ENCODE measurements at regions not wholly inside any gene's neighbourhood (a gene's known extent, or its start where the extent isn't known, plus 50 kb on each side); places are given as distances from the start of the nearest gene placed in this dataset.
"Not testable (repeated sequence)": the region's sequence is repeated elsewhere in the genome, so short reads cannot be mapped to it uniquely, and the experiment has no call there.

- DNase-seq (ENCODE audit: low read depth) = no peak
Observed at GRCh38 chr6:48512390-48512789, 401.4 kb upstream of the PTCHD4 start.

GRCh38 chr6:48511378-48511777 is 400.4 kb upstream of the PTCHD4 start:
- DNase-seq (ENCODE audit: low read depth) = no peak

DNA sequence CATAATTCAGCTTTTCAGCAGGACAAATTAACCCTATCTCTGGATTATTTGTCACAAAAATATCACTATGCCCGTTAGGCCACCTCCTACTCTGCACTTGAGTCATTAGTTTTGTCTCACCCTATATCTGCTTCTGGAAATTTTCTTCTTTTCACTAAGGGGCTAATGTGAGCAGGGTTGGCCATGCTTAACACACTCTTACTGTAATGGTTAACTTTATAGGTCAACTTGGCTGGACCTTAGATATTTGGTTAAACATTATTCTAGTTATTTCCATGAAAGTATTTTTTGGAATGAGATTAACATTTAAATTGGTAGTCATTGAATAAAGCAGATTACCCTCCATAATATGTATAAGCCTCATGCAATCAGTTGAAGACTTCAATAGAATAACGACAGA is 394.6 kb upstream of the PTCHD4 start:
- no peak for DNase-seq (ENCODE audit: low read depth)

DNA sequence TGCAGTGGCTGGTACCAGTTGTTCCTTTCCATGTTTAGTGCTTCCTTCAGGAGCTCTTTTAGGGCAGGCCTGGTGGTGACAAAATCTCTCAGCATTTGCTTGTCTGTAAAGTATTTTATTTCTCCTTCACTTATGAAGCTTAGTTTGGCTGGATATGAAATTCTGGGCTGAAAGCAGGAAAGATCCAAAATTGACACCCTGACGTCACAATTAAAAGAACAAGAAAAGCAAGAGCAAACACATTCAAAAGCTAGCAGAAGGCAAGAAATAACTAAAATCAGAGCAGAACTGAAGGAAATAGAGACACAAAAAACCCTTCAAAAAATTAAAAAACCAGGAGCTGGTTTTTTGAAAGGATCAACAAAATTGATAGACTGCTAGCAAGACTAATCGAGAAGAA is 382.4 kb upstream of the PTCHD4 start:
- DNase-seq (ENCODE audit: low read depth) = not testable (repeated sequence)

- no peak for DNase-seq (ENCODE audit: low read depth)
Observed at GRCh38 chr6:48490658-48491057, 379.7 kb upstream of the PTCHD4 start.

DNA sequence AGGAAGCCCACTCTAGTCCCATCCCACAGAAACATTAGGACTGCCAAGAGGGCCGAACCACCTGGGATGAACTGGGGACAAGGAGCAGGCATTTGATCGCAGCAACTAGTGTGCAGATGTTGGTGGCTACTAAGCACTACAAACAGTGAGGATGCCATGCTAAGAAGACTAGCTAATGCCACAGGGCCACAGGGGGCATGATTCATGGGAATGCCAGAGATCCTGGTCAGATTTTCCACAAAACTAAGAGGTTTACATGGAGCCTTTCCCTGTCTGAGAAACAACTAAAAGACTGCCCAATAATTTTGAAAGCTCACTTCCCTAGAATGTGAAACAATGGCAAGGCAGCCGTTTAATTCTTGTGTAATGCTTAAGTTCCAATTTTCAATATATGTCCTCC is 375.9 kb upstream of the PTCHD4 start:
- no peak for DNase-seq (ENCODE audit: low read depth)

DNA sequence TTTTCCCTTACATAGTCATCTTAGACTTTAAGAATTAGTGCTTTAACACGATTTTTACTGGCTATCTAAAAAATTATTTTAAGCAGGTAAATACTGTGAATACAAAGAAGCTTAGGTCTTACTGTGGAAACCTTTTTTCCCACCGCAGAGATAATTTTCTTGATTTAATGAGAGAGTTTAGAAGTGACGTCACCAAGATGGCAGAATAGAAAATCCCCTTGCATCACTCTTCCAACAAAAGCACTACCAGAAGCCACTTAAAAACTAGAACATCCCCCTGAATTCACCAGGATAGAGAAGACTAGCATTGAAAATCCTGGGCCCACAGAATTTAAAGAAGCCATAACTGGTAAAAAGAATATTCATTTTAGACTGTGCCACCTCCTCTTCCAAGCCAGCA is 375.4 kb upstream of the PTCHD4 start:
- no peak for DNase-seq (ENCODE audit: low read depth)

- peak; percentile 4 for DNase-seq (ENCODE audit: low read depth)
Observed at GRCh38 chr6:48476257-48476656, 365.3 kb upstream of the PTCHD4 start.

GRCh38 chr6:48475275-48475674 is 364.3 kb upstream of the PTCHD4 start:
- no peak for DNase-seq (ENCODE audit: low read depth)

GRCh38 chr6:48474830-48475229 is 363.8 kb upstream of the PTCHD4 start:
- no peak for DNase-seq (ENCODE audit: low read depth)

- no peak for DNase-seq (ENCODE audit: low read depth)
Observed at GRCh38 chr6:48474136-48474535, 363.1 kb upstream of the PTCHD4 start.

- no peak for DNase-seq (ENCODE audit: low read depth)
Observed at GRCh38 chr6:48472535-48472934, 361.5 kb upstream of the PTCHD4 start.

DNA sequence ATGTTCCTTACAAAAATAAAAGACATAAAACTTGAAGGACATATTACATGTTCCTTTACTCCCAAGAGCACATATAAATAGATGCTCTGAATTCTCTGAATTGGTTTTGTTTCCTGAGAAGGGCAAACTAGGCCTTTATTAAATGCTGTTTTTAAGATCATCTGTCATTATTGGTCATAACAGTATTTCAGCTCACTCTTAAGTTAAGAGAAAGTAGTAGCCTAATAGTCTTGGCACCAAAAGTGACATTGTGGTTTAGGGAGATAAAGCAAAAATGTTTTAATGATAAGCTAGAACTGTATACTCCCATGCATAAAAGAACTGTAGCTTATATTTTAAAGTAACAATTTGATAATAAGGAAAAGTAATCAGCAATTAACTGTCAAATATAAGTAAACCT is 361.1 kb upstream of the PTCHD4 start:
- no peak for DNase-seq (ENCODE audit: low read depth)

DNA sequence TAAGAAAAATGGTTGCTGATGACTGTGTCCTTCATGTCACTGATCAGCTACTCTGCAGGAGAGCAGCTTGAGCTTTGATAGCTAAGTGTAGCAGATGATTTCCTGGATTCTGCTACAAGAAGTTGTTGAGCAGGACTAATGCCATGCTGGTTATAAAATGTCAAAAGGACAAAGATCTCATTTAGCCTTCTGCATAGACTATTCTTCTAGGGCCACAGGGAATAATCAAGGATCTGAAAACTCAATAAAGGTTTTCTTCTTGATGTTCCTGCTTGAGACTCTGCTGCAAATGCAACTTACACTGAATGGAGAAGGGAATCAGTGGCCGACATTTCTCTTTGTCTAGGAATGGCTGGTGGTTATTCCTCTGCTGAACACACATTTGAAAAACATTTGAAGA is 360.3 kb upstream of the PTCHD4 start:
- no peak for DNase-seq (ENCODE audit: low read depth)

- DNase-seq (ENCODE audit: low read depth) = no peak
Observed at GRCh38 chr6:48449002-48449401, 338.0 kb upstream of the PTCHD4 start.

- no peak for DNase-seq (ENCODE audit: low read depth)
Observed at GRCh38 chr6:48447251-48447650, 336.3 kb upstream of the PTCHD4 start.

GRCh38 chr6:48429610-48430009 is 318.6 kb upstream of the PTCHD4 start:
- no peak for DNase-seq (ENCODE audit: low read depth)

DNA sequence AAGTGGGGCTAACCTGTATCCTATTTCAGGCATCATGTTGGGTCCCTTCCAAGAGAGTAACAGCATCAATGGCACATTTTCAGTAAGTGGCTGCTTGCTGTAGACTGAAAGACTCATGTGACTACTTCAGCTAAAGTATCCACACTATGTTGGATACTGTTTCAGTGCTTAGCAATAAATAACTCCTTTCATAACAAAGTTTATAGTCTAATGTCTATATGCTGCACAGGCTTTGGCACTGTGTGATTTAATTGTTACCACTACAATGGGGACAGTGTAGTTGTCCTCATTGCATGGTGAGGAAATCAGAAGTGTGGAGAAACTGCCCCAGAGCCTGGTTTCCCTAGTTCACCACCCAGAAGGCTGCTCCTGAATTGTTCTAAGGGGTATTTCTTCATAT is 318.0 kb upstream of the PTCHD4 start:
- peak; percentile 6 for DNase-seq (ENCODE audit: low read depth)

- peak; percentile 82 for DNase-seq (ENCODE audit: low read depth)
Observed at GRCh38 chr6:48426636-48427035, 315.6 kb upstream of the PTCHD4 start.

DNA sequence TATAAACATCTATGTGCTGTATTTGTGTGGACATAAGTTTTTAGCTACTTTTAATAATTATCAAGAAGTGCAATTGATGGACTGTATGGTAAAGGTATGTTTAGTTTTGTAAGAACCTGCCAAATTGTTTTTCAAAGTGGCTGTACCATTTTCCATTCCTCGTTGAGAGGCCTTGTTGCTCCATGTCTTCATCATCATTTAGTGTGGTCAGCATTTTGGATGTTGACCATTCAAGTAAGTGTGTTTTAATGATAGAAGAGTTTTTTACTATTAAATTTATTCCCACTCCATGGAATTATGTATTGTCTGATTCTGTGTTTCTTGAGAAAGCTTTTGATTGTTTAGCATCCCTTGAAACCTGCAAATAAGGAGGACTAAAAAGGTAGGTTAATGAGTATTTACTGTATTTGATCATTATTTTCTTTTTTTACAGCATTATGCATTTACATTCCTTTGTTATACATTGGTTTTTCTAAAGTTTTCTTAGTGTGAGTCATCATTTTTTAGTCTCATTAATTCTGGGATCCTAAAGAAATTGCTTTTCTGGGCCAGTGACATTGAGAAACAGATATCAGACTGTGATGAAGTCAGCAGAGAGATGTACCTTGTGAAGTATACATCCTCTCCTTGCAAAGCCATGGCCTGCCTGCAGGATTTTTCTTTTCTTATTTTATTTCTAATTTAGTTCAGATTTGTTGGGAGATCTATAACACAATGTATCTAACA is 312.8 kb upstream of the PTCHD4 start:
- peak; percentile 53 for DNase-seq (ENCODE audit: low read depth)

DNA sequence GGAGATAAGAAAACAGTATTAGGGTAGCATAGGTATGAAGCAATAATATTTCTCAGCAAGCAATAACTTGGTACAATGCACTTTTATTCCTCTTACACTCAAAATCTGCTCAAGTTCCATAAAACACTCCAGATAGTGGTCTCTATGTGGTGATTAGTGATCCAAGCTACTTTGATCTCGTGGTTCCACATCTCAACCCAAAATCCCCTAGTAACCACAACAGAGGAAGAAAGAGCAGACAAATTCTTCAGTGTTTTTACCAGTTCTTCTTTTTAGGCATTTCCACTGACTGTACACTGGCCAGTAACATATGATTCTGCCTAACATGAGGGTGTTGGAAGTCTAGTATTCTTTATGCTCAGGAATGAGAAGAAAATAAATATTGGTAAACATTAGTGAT is 309.0 kb upstream of the PTCHD4 start:
- DNase-seq (ENCODE audit: low read depth) = no peak

GRCh38 chr6:48417927-48418326 is 306.9 kb upstream of the PTCHD4 start:
- no peak for DNase-seq (ENCODE audit: low read depth)

- no peak for DNase-seq (ENCODE audit: low read depth)
Observed at GRCh38 chr6:48412656-48413055, 301.7 kb upstream of the PTCHD4 start.

DNA sequence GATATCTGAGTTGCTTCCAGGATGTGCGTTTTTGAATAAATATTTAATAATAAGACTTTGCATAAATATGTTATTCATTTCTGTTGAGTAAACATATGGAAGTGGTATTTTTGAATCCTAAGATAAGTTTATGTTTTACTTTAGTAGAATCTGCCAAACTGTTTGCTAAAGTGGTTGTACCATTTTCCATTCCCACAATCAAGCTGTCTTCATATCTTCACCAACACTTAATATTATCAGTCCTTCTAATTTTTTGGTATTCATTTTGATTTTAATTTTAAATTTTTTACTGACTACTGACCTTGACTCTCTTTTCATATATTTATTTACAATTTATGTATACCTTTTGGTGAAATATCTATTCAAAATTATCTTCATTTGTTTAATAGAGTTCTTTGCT is 293.9 kb upstream of the PTCHD4 start:
- DNase-seq (ENCODE audit: low read depth) = no peak

GRCh38 chr6:48403587-48403986 is 292.6 kb upstream of the PTCHD4 start:
- DNase-seq (ENCODE audit: low read depth) = no peak

Measured in EH (cell line).